ENCODE measurements at regions not wholly inside any gene's neighbourhood (a gene's known extent, or its start where the extent isn't known, plus 50 kb on each side); places are given as distances from the start of the nearest gene placed in this dataset.

GRCh38 chrX:87265518-87265917 lies 252.1 kb upstream of the KLHL4 start:
- Histone ChIP-seq H3K27me3 (ENCODE audit: control insufficient read depth in 2 of 2, insufficient read depth in 2 of 2, low read length in 2 of 2) (no peaks in the 10 kb centered on the region), H2AFZ (ENCODE audit: low read depth, low read length) (no peak overlapping the region), H3K79me2 (ENCODE audit: control insufficient read depth, insufficient read depth, low read length) (no peaks in the 10 kb centered on the region), H3K36me3 (ENCODE audit: control insufficient read depth, insufficient read depth, low read length) (no peaks in the 10 kb centered on the region), H3K4me2 (ENCODE audit: insufficient read depth, low read length) (no peak overlapping the region), H3K27ac (ENCODE audit: extremely low read depth, low read depth, low read length) (no peak overlapping the region), H3K9me1 (ENCODE audit: control insufficient read depth, insufficient read depth, low read length) (no peaks in the 10 kb centered on the region), H4K20me1 (replicated peaks; ENCODE audit: control insufficient read depth, insufficient read depth, low read length) (no peaks in the 10 kb centered on the region), H3K4me3 (no peak overlapping the region), H3K9ac (ENCODE audit: insufficient read depth in 1 of 2, low read depth in 2 of 2, low read length in 2 of 2) (no peak overlapping the region), H3K9me3 (replicated peaks; ENCODE audit: control insufficient read depth, insufficient read depth, low read depth, low read length) (no peaks in the 10 kb centered on the region), H3K4me1 (replicated peaks in 1 of 2; ENCODE audit: control insufficient read depth in 2 of 2, insufficient read depth in 2 of 2, low read length in 2 of 2) (no peaks in the 10 kb centered on the region)
- POLR2A ChIA-PET, result no interaction called here
- FAIRE-seq, result no peak
- in situ Hi-C loops (cut with MboI) (no loop called here), intact Hi-C loops (cut with micrococcal nuclease) (no loop called here)
- DNase-seq (ENCODE audit: extremely low read depth in 1 of 4, low spot score in 3 of 4), result no peak
- ATAC-seq, result no peak
- CTCF ChIA-PET (ENCODE audit: low intra/inter-chr PET ratio), result no interaction called here
- BruUV-seq (replicated peaks), result no TSS peak
- WGBS (ENCODE audit: insufficient coverage, low coverage, missing lambda C conversion rate), result 0% methylated on average over 5 of the region's 5 CpGs
- TF ChIP-seq ZC3H4 (CRISPR knock-in tag; IDR thresholded peaks at IDR 0.05; ENCODE audit: borderline replicate concordance), result no peak
- no peak for TF ChIP-seq ARNT (IDR thresholded peaks at IDR 0.05)
- no peak for TF ChIP-seq SPI1 (IDR thresholded peaks at IDR 0.05; ENCODE audit: borderline replicate concordance, low read depth, low read length)
- TF ChIP-seq BACH1 (tag; IDR thresholded peaks at IDR 0.05), result no peak
- TF ChIP-seq ZNF77 (CRISPR knock-in tag; IDR thresholded peaks at IDR 0.05), result no peak
- no peak for TF ChIP-seq E2F8 (IDR thresholded peaks at IDR 0.05; ENCODE audit: low read depth, partially characterized antibody)
- TF ChIP-seq SP2 (IDR thresholded peaks at IDR 0.05; ENCODE audit: extremely low read depth, low read depth, low read length, poor library complexity, severe bottlenecking), result no peak
- TF ChIP-seq GABPB2 (CRISPR knock-in tag; conservative IDR thresholded peaks at IDR 0.05), result no peak
- TF ChIP-seq ZNF140 (CRISPR knock-in tag; IDR thresholded peaks at IDR 0.05), result no peak
- no peak for TF ChIP-seq KAT7 (CRISPR knock-in tag; IDR thresholded peaks at IDR 0.05; ENCODE audit: borderline replicate concordance)
- no peak for TF ChIP-seq NFATC3 (IDR thresholded peaks at IDR 0.05)
- no peak for TF ChIP-seq LEF1 (IDR thresholded peaks at IDR 0.05)
- no peak for TF ChIP-seq FIP1L1 (IDR thresholded peaks at IDR 0.05; ENCODE audit: low read depth, low read length, poor library complexity, severe bottlenecking)
- no peak for TF ChIP-seq ZBTB33 (CRISPR knock-in tag; IDR thresholded peaks at IDR 0.05)
- no peak for TF ChIP-seq MCM2 (IDR thresholded peaks at IDR 0.05; ENCODE audit: low read depth)
- no peak for TF ChIP-seq ZNF280B (CRISPR knock-in tag; IDR thresholded peaks at IDR 0.05)
